ENCODE measurements at regions not wholly inside any gene's neighbourhood (a gene's known extent, or its start where the extent isn't known, plus 50 kb on each side); places are given as distances from the start of the nearest gene placed in this dataset.
A peak's percentile ranks its signal among the peaks of the same experiment; 100 is the strongest.
"Not testable (repeated sequence)": the region's sequence is repeated elsewhere in the genome, so short reads cannot be mapped to it uniquely, and the experiment has no call there.

GRCh38 chr3:40864146-40864782 lies 335.0 kb upstream of the CTNNB1 start:
- no peak for DNase-seq

- DNase-seq: no peak
These were observed 334.4 kb upstream of the CTNNB1 start for GRCh38 chr3:40864915-40865314.

DNA sequence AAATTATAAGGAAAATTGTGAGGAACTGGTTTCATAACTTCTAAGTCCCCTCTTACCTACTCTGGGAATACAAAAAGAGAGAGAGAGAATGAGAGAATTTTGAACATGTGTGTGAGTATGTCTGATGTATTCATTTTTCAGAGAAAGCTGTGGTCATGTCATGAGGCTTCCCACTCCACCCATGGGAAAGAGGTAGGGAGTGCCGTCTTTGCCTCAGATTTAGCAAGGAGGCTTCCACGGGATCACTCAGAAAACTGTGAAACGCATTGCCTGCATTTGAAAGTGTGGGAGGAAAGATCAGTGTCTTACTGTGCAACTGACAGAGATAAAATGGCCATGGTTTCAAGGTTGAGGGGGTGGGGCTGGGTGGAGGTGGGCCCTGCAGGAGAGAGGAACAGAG lies 331.5 kb upstream of the CTNNB1 start:
- no peak for DNase-seq

GRCh38 chr3:40869013-40869412 lies 330.3 kb upstream of the CTNNB1 start:
- DNase-seq: no peak

DNA sequence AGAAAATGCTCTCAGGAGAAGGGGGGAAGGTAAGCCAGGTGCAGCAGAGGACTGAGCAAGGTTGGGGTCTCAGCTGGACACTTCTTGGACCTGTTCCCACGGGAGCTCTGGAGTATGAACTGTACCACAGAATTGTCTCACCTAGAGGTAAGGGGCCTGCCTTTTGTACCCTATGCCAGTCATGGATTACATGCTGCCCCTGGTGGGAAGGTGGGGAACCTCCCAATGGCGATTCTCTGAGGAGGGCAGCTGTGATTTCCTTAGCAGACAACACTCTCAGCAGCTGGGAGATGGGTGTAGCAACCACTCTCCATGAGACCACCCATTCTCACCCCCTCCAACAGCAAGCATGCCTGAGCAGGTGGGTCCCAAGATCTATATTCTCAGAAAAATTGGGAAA lies 329.4 kb upstream of the CTNNB1 start:
- no peak for DNase-seq

DNA sequence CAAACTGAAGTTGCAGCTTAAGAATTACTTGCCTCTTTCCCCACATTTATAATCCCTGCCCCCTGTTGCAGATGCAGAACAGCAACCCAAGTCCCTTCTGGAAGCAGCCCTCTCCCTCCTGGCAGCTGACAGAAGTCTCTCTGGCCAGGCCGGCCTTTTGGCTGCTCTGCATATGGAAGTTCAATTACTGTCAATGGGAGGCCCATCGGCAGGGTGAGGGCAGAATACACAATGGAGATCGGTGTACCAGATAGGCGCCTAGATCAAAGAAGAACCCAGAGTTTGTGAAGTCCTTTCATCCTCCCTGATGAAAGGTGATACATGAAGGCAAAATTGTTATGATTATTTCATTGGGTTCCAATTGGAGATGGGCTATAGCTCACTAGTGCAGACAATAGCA lies 327.9 kb upstream of the CTNNB1 start:
- DNase-seq: no peak

DNA sequence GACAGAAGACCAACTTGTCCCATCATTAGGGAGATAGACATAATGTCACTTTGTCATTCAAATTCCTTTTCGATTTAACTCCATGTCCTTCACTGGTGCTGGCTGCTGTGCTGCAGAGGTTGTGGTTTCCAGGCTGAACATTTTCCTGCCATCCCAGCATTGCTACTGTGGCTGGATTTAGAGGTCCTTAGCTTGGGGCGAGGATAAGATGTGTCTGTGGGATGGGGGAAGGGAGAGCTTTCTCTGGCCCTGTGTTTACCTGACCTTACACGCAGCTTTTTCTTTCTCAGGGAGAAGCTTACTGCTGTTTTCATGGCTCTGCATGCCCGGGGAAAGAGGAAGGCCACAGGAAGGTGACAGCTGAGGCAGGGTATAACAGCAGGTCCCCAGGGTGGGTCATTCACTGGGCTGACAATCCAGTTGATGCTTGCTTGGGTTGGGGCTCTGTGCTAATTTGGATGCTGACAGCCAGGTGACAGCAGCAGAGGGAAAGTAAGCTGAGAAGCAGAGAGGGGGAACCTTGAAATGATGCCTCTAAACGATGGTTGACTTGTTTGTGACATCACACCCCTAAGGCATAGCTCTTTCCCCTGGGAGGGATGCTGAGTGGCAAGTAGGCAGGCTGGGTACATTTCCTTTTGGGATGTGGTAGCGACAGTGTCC lies 326.9 kb upstream of the CTNNB1 start:
- DNase-seq: no peak

DNA sequence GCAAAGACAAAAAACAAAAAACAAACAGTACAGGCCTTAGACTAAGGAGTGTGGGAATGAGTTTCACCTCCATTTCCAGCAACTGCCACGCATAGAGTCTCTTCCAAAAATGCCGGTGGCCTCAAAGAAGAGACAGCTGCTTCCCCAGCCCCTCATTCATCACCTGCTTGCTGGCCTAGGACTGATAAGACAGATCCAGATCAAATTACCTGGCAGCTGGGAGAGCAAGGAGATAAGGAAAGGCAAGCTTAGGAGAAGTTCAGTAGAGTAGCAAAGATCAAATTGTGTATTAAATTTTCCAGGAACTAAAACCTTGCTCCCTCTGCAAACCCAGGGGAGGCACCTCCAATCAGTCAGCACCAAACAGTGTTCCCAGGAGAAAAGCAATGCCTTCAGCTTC lies 325.8 kb upstream of the CTNNB1 start:
- peak; percentile 36 for DNase-seq

DNA sequence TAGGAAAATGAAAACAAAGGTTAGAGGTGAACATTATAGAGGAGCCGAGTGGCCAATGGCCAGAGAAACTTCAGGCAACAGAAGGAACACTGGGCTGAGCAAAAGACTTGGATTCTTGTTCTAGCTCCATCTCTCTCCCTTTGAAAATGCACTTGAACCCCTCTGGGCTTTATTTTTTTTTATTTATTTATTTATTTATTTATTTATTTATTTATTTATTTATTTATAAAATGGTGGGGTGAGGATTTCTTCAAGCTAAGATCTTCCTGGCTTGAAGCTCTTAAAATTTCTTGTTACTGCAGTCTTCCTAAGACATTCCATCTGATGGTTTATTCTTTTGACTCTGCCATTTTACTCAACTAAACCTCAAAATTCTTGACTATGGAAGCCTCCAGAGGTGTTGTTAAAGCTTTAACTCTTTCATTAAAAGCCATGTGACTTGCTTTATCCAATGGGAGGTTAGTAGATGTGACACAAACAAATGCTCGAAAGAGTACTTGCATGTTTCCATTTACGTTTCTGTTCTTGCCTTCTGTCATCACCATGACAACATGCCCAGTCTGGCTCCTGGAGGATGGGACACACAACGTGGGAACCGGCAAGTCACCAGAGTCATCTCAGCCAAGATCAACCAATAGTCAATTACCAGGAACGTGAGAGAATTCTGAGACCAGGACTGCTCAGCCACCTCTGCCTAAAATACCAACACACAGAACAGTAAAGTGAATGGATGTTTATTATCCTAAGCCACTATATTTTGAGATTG lies 325.2 kb upstream of the CTNNB1 start:
- DNase-seq: no peak

DNA sequence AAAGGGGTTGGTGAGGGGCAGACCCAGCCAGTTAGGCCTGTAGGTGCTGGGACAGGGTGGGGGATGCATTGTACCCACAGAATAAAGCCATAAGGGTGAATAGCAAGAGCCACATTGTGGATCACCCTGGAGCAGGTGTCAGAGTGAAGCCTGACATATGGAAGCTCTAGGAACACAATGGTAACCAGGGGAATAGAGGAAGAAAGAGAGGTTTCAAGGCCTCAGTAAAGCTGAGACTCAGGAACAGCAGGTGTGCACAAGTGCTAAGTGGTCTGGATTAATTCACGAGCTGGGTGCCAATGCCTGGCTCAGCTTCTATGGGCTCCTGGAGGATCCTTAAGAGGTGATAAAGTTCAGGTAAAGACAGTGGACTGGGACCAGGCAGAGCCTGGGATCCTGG lies 323.7 kb upstream of the CTNNB1 start:
- DNase-seq: no peak

- no peak for DNase-seq
These were observed 323.3 kb upstream of the CTNNB1 start for GRCh38 chr3:40876009-40876408.

GRCh38 chr3:40876496-40876895 lies 322.8 kb upstream of the CTNNB1 start:
- DNase-seq: no peak

GRCh38 chr3:40877631-40878463 lies 321.5 kb upstream of the CTNNB1 start:
- no peak for DNase-seq

GRCh38 chr3:40878464-40878905 lies 320.8 kb upstream of the CTNNB1 start:
- no peak for DNase-seq

DNA sequence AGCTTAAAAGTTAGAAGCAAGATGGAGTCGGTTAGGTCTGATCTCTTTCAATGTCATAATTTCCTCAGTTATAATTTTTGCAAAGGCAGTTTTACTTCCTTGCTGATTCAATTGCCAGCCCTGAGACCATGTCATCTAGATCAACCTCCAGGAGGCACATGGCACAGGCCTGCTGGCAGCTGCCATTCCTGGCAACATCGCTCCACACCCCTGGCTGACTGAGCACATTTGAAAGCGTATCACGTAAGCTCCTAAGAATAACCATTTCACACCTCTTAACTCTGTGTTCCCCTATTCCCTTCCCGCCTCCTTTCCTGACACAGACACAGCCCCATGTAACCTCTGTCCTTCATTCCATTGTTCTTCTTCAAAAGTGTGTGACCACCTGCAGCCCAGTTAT lies 313.9 kb upstream of the CTNNB1 start:
- no peak for DNase-seq

- no peak for DNase-seq
These were observed 312.5 kb upstream of the CTNNB1 start for GRCh38 chr3:40886660-40887425.

DNA sequence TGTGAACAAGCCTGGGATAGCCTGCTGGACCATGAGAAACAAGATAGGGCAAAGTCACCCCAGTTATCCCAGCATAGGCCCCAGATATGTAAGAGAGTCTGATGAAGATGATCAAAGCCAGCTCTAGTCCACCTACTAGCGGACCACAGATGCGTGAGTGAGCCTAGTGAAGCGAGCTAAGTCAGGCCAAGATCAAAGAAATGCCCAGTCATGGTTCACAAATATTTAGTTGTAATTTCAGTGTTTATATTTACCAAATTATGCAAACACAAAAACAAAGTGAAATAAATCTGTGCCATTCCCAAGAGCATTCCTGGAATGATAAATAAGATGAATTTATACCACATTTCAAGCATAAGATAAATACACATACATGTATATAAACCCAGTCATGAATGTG lies 308.1 kb upstream of the CTNNB1 start:
- DNase-seq: no peak

- DNase-seq: no peak
These were observed 304.2 kb upstream of the CTNNB1 start for GRCh38 chr3:40895109-40895508.

GRCh38 chr3:40899286-40899712 lies 300.0 kb upstream of the CTNNB1 start:
- DNase-seq: no peak

DNA sequence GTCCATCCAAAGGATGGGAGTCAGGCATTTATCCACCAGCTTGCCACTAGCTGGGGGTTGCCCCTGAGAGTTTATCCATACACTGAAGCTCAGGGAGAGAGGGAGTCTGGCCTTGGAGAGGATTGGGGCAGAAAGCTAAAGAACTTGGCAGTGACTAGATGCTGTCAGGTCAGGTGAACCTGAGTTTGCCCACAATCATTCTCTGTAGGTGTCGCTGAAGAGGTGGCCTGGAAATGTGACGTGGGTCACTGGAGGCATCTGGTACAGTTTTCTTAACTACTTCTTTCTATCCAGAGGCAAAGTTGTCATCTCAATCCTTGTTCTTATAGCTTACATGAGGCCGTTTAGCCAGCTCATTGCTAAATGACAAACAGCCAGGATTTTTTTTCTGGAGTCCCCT lies 298.0 kb upstream of the CTNNB1 start:
- DNase-seq: no peak

DNA sequence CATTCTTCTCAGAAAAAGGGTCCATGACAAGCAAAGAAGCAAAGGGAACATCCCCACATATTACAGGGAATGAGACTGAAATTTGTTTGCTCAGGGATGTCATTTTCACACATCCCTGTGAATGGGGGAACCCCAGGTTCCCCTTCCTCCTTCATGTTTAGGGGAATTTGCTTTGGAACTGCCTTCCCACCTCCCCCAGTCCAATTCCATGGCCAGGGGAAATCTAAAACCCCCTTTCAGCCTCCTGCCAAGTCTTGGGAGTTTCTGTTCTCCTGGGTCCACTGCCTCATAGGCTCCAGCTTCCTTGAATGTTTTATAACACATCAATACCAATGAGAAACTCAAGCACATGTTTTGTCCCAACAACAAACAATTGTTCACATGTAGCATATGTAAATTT lies 297.5 kb upstream of the CTNNB1 start:
- DNase-seq: no peak

DNA sequence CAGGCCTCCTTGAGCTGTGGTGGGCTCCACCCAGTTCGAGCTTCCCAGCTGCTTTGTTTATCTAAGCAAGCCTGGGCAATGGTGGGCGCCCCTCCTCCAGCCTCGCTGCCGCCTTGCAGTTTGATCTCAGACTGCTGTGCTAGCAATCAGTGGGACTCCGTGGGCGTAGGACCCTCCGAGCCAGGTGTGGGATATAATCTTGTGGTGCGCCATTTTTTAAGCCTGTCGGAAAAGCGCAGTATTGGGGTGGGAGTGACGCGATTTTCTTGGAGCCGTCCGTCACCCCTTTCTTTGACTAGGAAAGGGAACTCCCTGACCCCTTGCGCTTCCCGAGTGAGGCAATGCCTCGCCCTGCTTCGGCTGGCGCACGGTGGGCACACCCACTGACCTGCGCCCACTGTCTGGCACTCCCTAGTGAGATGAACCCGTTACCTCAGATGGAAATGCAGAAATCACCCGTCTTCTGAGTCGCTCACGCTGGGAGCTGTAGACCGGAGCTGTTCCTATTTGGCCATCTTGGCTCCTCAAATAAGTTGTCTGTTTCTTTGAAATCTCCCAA lies 291.3 kb upstream of the CTNNB1 start:
- not testable (repeated sequence) for DNase-seq
